SK-N-SH treated with all-trans-retinoic acid at 6 μM for 48 hours (cell line): ENCODE measurements at regions not wholly inside any gene's neighbourhood (a gene's known extent, or its start where the extent isn't known, plus 50 kb on each side); places are given as distances from the start of the nearest gene placed in this dataset.

ENCODE experiments used
- ATAC-seq: fragments of 200-7000 bp; cut with Tn5 transposase; 3 replicates; pipeline ENCODE4 v1.9.1; 2020; ENCODE audit warnings: mild to moderate bottlenecking, moderate library complexity
- ARNTL ChIP-seq: fragments of 450-650 bp; formaldehyde crosslinking; IDR thresholded peaks from 2 replicates; pipeline ENCODE4 v1.5.0; 2020; ENCODE audit warnings: low read depth, mild to moderate bottlenecking, moderate library complexity, borderline replicate concordance
- BACH2 ChIP-seq: fragments of 250-450 bp; sonication (Bioruptor Pico); IDR thresholded peaks from 2 replicates; pipeline ENCODE4 v1.9.0; 2021; ENCODE audit warnings: mild to moderate bottlenecking, borderline replicate concordance
- CREB5 ChIP-seq: fragments of 250-450 bp; sonication (Bioruptor Pico); IDR thresholded peaks from 2 replicates; pipeline ENCODE4 v1.5.1; 2020; ENCODE audit warnings: low read depth, mild to moderate bottlenecking, moderate library complexity
- CSDC2 ChIP-seq: fragments of 250-450 bp; sonication (Bioruptor Pico); IDR thresholded peaks from 2 replicates; pipeline ENCODE4 v1.5.0; 2020; ENCODE audit warnings: mild to moderate bottlenecking, moderate library complexity
- ESRRG ChIP-seq: fragments of 250-450 bp; sonication (Bioruptor Pico); IDR thresholded peaks from 2 replicates; pipeline ENCODE4 v1.6.1; 2021; ENCODE audit warnings: mild to moderate bottlenecking
- GLIS3 ChIP-seq: fragments of 250-450 bp; sonication (Bioruptor Pico); IDR thresholded peaks from 2 replicates; pipeline ENCODE4 v1.5.0; 2020; ENCODE audit warnings: mild to moderate bottlenecking, moderate library complexity
- ISL1 ChIP-seq: fragments of 250-450 bp; sonication (Bioruptor Pico); IDR thresholded peaks from 2 replicates; pipeline ENCODE4 v2.1.2; 2022; ENCODE audit warnings: mild to moderate bottlenecking, moderate library complexity
- OSR1 ChIP-seq: fragments of 250-450 bp; sonication (Bioruptor Pico); IDR thresholded peaks from 2 replicates; pipeline ENCODE4 v1.8.0; 2022; ENCODE audit warnings: moderate library complexity, mild to moderate bottlenecking, inconsistent platforms
- PATZ1 ChIP-seq: fragments of 250-450 bp; sonication (Bioruptor Pico); IDR thresholded peaks from 2 replicates; pipeline ENCODE4 v1.8.0; 2020; ENCODE audit warnings: mild to moderate bottlenecking, moderate library complexity, borderline replicate concordance
- RARB ChIP-seq: fragments of 250-450 bp; sonication (Bioruptor Pico); IDR thresholded peaks from 2 replicates; pipeline ENCODE4 v1.8.0; 2021; ENCODE audit warnings: mild to moderate bottlenecking, moderate library complexity
- SNAI2 ChIP-seq: fragments of 250-450 bp; sonication (Bioruptor Pico); IDR thresholded peaks from 2 replicates; pipeline ENCODE4 v1.5.0; 2020; ENCODE audit warnings: mild to moderate bottlenecking, moderate library complexity
- ZC3H10 ChIP-seq: fragments of 250-450 bp; sonication (Bioruptor Pico); IDR thresholded peaks from 2 replicates; pipeline ENCODE4 v1.5.1; 2021; ENCODE audit warnings: mild to moderate bottlenecking, moderate library complexity
- ZFP3 ChIP-seq: fragments of 250-450 bp; sonication (Bioruptor Pico); IDR thresholded peaks from 2 replicates; pipeline ENCODE4 v1.5.0; 2020; ENCODE audit warnings: mild to moderate bottlenecking, moderate library complexity
- ZFP30 ChIP-seq: fragments of 450-650 bp; formaldehyde crosslinking; IDR thresholded peaks from 2 replicates; pipeline ENCODE4 v1.5.0; 2022; ENCODE audit warnings: mild to moderate bottlenecking, moderate library complexity
- ZNF565 ChIP-seq: fragments of 450-650 bp; formaldehyde crosslinking; conservative IDR thresholded peaks from 2 replicates; pipeline ENCODE4 v1.5.0; 2020; ENCODE audit warnings: low read depth, mild to moderate bottlenecking, moderate library complexity
- ZNF70 ChIP-seq: fragments of 450-650 bp; formaldehyde crosslinking; IDR thresholded peaks from 2 replicates; pipeline ENCODE4 v1.5.0; 2020; ENCODE audit warnings: mild to moderate bottlenecking, moderate library complexity
- ZNF8 ChIP-seq: fragments of 450-650 bp; formaldehyde crosslinking; IDR thresholded peaks from 2 replicates; pipeline ENCODE4 v1.5.0; 2020; ENCODE audit warnings: mild to moderate bottlenecking, moderate library complexity
- TF ChIP-seq, protein P1 (sequence below): fragments of 250-450 bp; sonication (Bioruptor Pico); IDR thresholded peaks from 2 replicates; pipeline ENCODE4 v1.8.0; 2021; ENCODE audit warnings: low read depth, mild to moderate bottlenecking, moderate library complexity, borderline replicate concordance
- TF ChIP-seq, protein P2 (sequence below): fragments of 250-450 bp; sonication (Bioruptor Pico); IDR thresholded peaks from 2 replicates; pipeline ENCODE4 v1.5.1; 2021; ENCODE audit warnings: mild to moderate bottlenecking, moderate library complexity

DNA sequence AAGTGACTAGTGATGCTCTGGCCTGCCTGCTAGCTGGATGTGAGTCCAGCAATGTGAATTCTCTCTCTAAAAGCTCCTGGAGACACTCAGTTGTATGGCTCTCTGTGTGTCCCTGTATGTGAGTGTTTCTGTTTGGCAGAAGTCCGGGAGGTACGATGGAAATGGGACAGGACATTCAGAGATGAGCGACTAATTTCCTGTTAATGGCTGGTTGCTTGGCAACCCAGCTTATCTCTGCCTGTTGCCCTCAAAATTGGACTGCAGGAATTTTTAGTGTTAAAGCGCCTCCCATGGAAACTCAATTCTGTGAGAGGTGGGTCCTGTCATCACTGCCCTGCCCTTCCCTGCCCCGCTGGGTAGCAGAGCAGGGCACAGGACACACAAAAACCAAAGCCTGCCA, 136.8 kb upstream of the LRFN2 start (continued):
- TF ChIP-seq, protein P1, sequence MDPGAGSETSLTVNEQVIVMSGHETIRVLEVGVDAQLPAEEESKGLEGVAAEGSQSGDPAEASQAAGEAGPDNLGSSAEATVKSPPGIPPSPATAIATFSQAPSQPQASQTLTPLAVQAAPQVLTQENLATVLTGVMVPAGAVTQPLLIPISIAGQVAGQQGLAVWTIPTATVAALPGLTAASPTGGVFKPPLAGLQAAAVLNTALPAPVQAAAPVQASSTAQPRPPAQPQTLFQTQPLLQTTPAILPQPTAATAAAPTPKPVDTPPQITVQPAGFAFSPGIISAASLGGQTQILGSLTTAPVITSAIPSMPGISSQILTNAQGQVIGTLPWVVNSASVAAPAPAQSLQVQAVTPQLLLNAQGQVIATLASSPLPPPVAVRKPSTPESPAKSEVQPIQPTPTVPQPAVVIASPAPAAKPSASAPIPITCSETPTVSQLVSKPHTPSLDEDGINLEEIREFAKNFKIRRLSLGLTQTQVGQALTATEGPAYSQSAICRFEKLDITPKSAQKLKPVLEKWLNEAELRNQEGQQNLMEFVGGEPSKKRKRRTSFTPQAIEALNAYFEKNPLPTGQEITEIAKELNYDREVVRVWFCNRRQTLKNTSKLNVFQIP (CRISPR knock-in tag): no peak
- no peak for TF ChIP-seq OSR1 (CRISPR knock-in tag)
- no peak for TF ChIP-seq GLIS3 (CRISPR knock-in tag)
- no peak for TF ChIP-seq ZC3H10 (CRISPR knock-in tag)
- TF ChIP-seq ZNF8 (CRISPR knock-in tag): no peak
- no peak for TF ChIP-seq CREB5 (CRISPR knock-in tag)
- TF ChIP-seq SNAI2 (CRISPR knock-in tag): no peak

- TF ChIP-seq PATZ1 (CRISPR knock-in tag): no peak
- 0 out of 2 replicates have a peak, but pooled peaks have one; percentile 52 for TF ChIP-seq ZFP3
- no peak for TF ChIP-seq GLIS3 (CRISPR knock-in tag)
- no peak for TF ChIP-seq ZNF565 (CRISPR knock-in tag)
- no peak for ATAC-seq
Observed at GRCh38 chr6:40722553-40723258, 135.5 kb upstream of the LRFN2 start.

DNA sequence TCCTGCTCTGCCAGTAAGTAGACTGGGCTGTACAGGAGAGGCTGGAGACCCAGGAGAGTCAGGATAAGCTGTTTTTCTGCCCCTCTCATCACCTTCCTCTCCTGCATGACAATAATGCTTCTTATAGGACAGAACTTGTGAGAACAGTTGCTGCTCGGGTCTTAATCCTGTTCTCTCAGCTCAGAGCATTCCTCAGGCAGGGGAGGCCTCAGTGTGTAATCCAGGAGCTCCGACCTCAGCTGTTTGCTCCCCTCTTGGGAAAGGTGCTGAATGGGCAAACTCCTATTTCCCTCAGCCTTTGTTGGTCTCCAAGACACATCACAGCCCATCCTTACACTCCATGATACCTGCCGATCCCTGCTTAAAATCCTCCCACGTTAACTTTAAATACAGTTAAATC, 134.9 kb upstream of the LRFN2 start:
- TF ChIP-seq PATZ1 (CRISPR knock-in tag) (no peak), ZNF70 (CRISPR knock-in tag) (no peak), ISL1 (CRISPR knock-in tag) (no peak), OSR1 (CRISPR knock-in tag) (no peak), ZNF565 (CRISPR knock-in tag) (no peak), CSDC2 (no peak)
- no peak for ATAC-seq

GRCh38 chr6:40721271-40721952, 134.2 kb upstream of the LRFN2 start:
- ATAC-seq: no peak; the same call in 2 of the 3 replicates

More at GRCh38 chr6:40721271-40721952, 134.2 kb upstream of the LRFN2 start:
- TF ChIP-seq, protein P2, sequence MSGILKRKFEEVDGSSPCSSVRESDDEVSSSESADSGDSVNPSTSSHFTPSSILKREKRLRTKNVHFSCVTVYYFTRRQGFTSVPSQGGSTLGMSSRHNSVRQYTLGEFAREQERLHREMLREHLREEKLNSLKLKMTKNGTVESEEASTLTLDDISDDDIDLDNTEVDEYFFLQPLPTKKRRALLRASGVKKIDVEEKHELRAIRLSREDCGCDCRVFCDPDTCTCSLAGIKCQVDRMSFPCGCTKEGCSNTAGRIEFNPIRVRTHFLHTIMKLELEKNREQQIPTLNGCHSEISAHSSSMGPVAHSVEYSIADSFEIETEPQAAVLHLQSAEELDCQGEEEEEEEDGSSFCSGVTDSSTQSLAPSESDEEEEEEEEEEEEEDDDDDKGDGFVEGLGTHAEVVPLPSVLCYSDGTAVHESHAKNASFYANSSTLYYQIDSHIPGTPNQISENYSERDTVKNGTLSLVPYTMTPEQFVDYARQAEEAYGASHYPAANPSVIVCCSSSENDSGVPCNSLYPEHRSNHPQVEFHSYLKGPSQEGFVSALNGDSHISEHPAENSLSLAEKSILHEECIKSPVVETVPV (CRISPR knock-in tag): no peak
- TF ChIP-seq RARB (CRISPR knock-in tag): no peak
- TF ChIP-seq ZC3H10 (CRISPR knock-in tag): no peak
- TF ChIP-seq CSDC2: no peak
- no peak for TF ChIP-seq CREB5 (CRISPR knock-in tag)
- TF ChIP-seq ZFP3: no peak
- no peak for TF ChIP-seq GLIS3 (CRISPR knock-in tag)
- TF ChIP-seq ESRRG: no peak
- no peak for TF ChIP-seq PATZ1 (CRISPR knock-in tag)
- TF ChIP-seq ZFP30: no peak
- no peak for TF ChIP-seq OSR1 (CRISPR knock-in tag)
- no peak for TF ChIP-seq ISL1 (CRISPR knock-in tag)
- TF ChIP-seq, protein P1 (CRISPR knock-in tag): no peak
- TF ChIP-seq ARNTL (CRISPR knock-in tag): no peak
- no peak for TF ChIP-seq ZNF565 (CRISPR knock-in tag)
- TF ChIP-seq BACH2 (CRISPR knock-in tag): no peak
